ENCODE measurements at regions not wholly inside any gene's neighbourhood (a gene's known extent, or its start where the extent isn't known, plus 50 kb on each side); places are given as distances from the start of the nearest gene placed in this dataset.

DNA sequence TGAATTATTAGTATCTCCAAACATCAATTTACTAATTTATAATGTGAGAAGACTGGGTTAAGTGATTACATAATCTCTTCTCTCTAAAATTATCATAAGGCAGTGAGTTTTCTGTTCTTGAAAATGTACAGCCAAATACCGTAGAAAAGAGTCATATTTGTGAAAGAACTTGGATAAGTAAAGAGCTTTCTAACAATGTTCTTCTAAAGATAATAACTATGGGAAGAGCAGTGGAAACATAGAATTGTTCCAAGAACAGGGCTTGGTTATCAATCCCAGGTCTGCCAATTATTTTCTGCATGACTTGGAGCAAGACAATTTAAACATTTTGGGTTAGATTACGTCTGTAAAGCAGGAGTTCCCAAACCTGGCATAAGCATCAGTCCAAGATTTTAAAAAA lies 198.1 kb upstream of the SGK1 start:
- TF ChIP-seq, protein P1, sequence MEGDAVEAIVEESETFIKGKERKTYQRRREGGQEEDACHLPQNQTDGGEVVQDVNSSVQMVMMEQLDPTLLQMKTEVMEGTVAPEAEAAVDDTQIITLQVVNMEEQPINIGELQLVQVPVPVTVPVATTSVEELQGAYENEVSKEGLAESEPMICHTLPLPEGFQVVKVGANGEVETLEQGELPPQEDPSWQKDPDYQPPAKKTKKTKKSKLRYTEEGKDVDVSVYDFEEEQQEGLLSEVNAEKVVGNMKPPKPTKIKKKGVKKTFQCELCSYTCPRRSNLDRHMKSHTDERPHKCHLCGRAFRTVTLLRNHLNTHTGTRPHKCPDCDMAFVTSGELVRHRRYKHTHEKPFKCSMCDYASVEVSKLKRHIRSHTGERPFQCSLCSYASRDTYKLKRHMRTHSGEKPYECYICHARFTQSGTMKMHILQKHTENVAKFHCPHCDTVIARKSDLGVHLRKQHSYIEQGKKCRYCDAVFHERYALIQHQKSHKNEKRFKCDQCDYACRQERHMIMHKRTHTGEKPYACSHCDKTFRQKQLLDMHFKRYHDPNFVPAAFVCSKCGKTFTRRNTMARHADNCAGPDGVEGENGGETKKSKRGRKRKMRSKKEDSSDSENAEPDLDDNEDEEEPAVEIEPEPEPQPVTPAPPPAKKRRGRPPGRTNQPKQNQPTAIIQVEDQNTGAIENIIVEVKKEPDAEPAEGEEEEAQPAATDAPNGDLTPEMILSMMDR (IDR thresholded peaks at IDR 0.05; ENCODE audit: low read depth, low read length): no peak
- DNase-seq (ENCODE audit: extremely low read depth, low read depth): no peak

DNA sequence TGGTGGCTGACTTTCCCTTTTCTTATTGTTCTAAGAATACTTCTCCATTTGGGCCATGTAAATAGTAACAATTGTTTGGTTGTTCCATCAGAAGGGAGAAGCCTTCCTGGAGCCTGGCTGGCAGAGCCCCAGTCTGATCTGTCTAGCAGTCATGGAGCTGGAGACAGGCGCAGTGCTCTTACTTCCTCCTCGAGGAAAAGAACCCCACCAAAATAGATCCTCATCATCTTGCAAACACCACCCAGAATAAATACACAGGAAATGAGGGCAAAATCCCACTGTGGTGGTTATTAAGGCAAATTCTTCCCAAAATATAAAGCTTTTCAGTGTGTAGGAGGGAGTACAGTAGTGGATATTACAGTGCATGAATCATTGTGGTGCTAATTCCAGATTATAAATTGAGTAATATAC lies 195.1 kb upstream of the SGK1 start:
- TF ChIP-seq, protein P1 (IDR thresholded peaks at IDR 0.05; ENCODE audit: low read depth, low read length): no peak
- DNase-seq (ENCODE audit: extremely low read depth, low read depth): no peak

DNA sequence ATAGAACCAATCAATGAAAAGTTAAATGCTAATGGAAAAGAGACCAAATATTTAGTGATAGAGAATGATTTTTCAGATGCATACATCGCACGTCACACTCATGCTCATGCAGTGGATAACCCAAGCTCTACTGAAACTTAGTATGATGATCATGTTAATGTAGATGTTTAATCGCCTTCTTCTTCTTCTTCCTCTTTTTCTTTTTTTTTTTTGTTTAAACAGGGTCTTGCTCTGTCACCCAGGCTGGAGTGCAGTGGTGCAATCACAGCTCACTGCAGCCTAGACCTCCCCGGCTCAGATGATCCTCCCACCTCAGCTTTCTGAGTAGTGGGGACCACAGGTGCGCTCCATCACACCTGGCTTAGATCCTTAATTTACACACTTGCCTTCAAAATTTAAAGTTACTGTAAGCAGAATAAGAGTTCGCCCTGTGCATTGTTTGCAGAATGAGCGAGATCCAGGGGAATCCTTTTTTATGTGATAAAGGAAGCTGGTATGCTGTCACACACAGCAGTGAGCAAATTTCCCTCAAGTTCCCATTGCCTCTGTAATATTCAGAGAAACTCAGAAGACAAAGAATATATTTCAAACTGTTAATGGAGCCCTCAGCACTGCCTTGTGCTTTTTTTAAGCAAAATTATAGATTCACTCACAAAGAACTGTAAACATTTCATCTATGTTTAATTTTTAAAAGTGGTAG lies 194.2 kb upstream of the SGK1 start:
- TF ChIP-seq, protein P1 (IDR thresholded peaks at IDR 0.05; ENCODE audit: low read depth, low read length): no peak

DNA sequence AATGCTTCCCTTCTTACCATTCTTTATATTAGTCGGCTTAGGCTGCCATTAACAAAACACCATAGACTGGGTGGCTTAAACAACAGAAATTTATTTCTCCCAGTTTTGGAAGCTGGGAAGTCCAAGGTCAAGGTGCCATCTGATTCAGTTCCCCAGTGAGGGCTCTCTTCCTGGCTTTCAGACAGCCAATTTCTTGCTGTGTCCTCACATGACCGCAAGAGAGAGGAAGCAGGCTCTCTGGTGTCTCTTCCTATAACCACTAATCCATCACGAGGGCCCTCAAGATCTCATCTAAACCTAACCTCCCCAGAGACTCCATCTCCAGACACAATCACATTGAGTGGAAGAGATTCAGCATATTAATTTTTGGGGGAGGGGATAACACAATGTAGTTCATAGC lies 193.0 kb upstream of the SGK1 start:
- no peak for DNase-seq (ENCODE audit: extremely low read depth, low read depth)
- TF ChIP-seq, protein P1 (IDR thresholded peaks at IDR 0.05; ENCODE audit: low read depth, low read length): no peak

More for the DNA sequence above, 194.2 kb upstream of the SGK1 start:
- DNase-seq (ENCODE audit: extremely low read depth, low read depth): no peak

DNA sequence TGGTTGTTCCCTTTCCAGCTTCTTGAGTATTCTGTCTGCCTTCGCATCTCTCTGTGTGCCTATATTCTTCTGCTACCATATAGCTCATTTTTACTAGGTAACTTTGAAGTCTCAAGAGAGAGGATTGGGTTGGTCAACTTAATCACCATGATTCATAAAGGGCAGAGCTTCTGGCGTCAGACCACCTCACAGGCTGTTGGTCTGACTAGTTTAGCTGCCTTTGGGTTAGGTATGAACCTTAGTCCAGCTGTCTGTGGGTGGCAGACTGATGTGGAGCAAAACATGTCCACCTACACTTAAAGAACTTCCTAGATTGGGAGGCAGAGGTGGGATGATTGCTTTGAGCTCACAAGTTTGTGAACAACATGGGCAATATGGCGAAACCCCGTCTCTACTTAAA lies 192.2 kb upstream of the SGK1 start:
- DNase-seq (ENCODE audit: extremely low read depth, low read depth): no peak
- TF ChIP-seq, protein P1 (IDR thresholded peaks at IDR 0.05; ENCODE audit: low read depth, low read length): no peak

DNA sequence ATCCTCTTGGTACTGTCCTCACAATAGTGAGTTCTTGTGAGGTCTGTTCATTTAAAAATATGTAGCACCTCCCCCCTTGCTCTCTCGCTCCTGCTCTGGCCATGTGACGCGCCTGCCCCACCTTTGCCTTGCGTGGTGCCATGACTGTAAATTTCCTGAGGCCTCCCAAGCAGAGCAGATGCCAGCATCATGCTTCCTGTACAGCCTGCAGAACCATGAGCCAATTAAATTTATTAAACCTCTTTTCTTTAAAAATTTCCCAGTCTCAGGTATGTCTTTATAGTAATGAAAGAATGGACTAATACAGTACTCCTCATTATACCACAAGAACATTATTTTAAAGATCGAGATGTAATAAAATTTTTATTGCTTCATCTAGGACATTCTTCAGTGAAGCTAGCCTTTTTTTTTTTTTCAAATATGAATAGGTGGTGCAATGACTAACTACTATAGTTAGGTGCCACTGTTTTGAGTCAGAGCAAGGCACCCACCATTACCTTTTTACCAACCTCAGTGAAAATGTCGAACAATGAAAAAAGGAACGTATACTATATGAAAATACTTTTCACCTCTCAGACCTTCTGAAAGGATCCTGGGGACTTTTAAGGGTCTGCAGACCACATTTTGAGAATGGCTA lies 191.1 kb upstream of the SGK1 start:
- DNase-seq (ENCODE audit: extremely low read depth, low read depth): no peak
- TF ChIP-seq, protein P1 (IDR thresholded peaks at IDR 0.05; ENCODE audit: low read depth, low read length): no peak

GRCh38 chr6:134506162-134506561 lies 188.2 kb upstream of the SGK1 start:
- TF ChIP-seq, protein P1 (IDR thresholded peaks at IDR 0.05; ENCODE audit: low read depth, low read length): no peak
- DNase-seq (ENCODE audit: extremely low read depth, low read depth): no peak

All from AG09319 (cell line).